ENCODE measurements at regions not wholly inside any gene's neighbourhood (a gene's known extent, or its start where the extent isn't known, plus 50 kb on each side); places are given as distances from the start of the nearest gene placed in this dataset.

GRCh38 chr1:199297887-199298286 is 659.0 kb downstream of the PTPRC start:
- ATAC-seq (ENCODE audit: insufficient read depth, low FRiP score), result no peak
- Histone ChIP-seq H3K9me3 (ENCODE audit: control insufficient read depth in 4 of 4, insufficient read depth in 3 of 4, low read length in 3 of 4) (no peaks in the 10 kb centered on the region), H3K36me3 (ENCODE audit: control insufficient read depth in 4 of 4, insufficient read depth in 4 of 4, low read length in 4 of 4) (no peaks in the 10 kb centered on the region), H3K9ac (ENCODE audit: insufficient read depth in 1 of 2, low read length in 2 of 2) (no peak overlapping the region), H3K27me3 (ENCODE audit: control insufficient read depth in 3 of 3, insufficient read depth in 3 of 3, low read length in 2 of 3) (no peaks in the 10 kb centered on the region), H3K4me3 (no peak overlapping the region), H3K4me1 (ENCODE audit: control insufficient read depth in 5 of 5, insufficient read depth in 5 of 5, low read length in 5 of 5) (no peaks in the 10 kb centered on the region), H3K27ac (ENCODE audit: low read depth in 1 of 2, low read length in 1 of 2) (no peak overlapping the region)
- DNase-seq, result no peak
- 86 to 92% methylated on average over 3 of the region's 3 CpGs for WGBS, 2 donors
- TF ChIP-seq CTCF (IDR thresholded peaks at IDR 0.05; ENCODE audit: control extremely low read depth, extremely low read depth), result no peak

GRCh38 chr1:199298825-199299224 is 660.0 kb downstream of the PTPRC start:
- Histone ChIP-seq H3K9ac (ENCODE audit: insufficient read depth in 1 of 2, low read length in 2 of 2) (no peak overlapping the region), H3K4me3 (no peak overlapping the region), H3K27me3 (ENCODE audit: control insufficient read depth in 3 of 3, insufficient read depth in 3 of 3, low read length in 2 of 3) (no peaks in the 10 kb centered on the region), H3K27ac (ENCODE audit: low read depth in 1 of 2, low read length in 1 of 2) (no peak overlapping the region), H3K36me3 (ENCODE audit: control insufficient read depth in 4 of 4, insufficient read depth in 4 of 4, low read length in 4 of 4) (no peaks in the 10 kb centered on the region), H3K9me3 (ENCODE audit: control insufficient read depth in 4 of 4, insufficient read depth in 3 of 4, low read length in 3 of 4) (no peaks in the 10 kb centered on the region), H3K4me1 (ENCODE audit: control insufficient read depth in 5 of 5, insufficient read depth in 5 of 5, low read length in 5 of 5) (no peaks in the 10 kb centered on the region)
- no peak for TF ChIP-seq CTCF (IDR thresholded peaks at IDR 0.05; ENCODE audit: control extremely low read depth, extremely low read depth)
- ATAC-seq (ENCODE audit: insufficient read depth, low FRiP score) (no peak), DNase-seq (no peak)
- 91 to 92% methylated on average over 3 of the region's 3 CpGs for WGBS, 2 donors

- ATAC-seq (ENCODE audit: insufficient read depth, low FRiP score), result no peak
- Histone ChIP-seq H3K9ac (ENCODE audit: insufficient read depth in 1 of 2, low read length in 2 of 2) (no peak overlapping the region), H3K4me1 (ENCODE audit: control insufficient read depth in 5 of 5, insufficient read depth in 5 of 5, low read length in 5 of 5) (peaks cover 0 to 4% (median 0%) of the 10 kb centered on the region in 5 donors), H3K9me3 (ENCODE audit: control insufficient read depth in 4 of 4, insufficient read depth in 3 of 4, low read length in 3 of 4) (no peaks in the 10 kb centered on the region), H3K27me3 (ENCODE audit: control insufficient read depth in 3 of 3, insufficient read depth in 3 of 3, low read length in 2 of 3) (no peaks in the 10 kb centered on the region), H3K36me3 (ENCODE audit: control insufficient read depth in 4 of 4, insufficient read depth in 4 of 4, low read length in 4 of 4) (no peaks in the 10 kb centered on the region), H3K4me3 (no peak overlapping the region), H3K27ac (ENCODE audit: low read depth in 1 of 2, low read length in 1 of 2) (no peak overlapping the region)
- TF ChIP-seq CTCF (IDR thresholded peaks at IDR 0.05; ENCODE audit: control extremely low read depth, extremely low read depth), result no peak
- no peak for DNase-seq
These were observed 662.8 kb downstream of the PTPRC start for GRCh38 chr1:199301472-199302217.

- peaks cover 0 to 4% (median 0%) of the 10 kb centered on the region in 5 donors for H3K4me1 ChIP-seq (ENCODE audit: control insufficient read depth in 5 of 5, insufficient read depth in 5 of 5, low read length in 5 of 5)
- no peaks in the 10 kb centered on the region for H3K9me3 ChIP-seq (ENCODE audit: control insufficient read depth in 4 of 4, insufficient read depth in 3 of 4, low read length in 3 of 4)
- DNase-seq (no peak), ATAC-seq (ENCODE audit: insufficient read depth, low FRiP score) (no peak)
- H3K4me3 ChIP-seq, result no peak overlapping the region
- H3K27ac ChIP-seq (ENCODE audit: low read depth in 1 of 2, low read length in 1 of 2), result no peak overlapping the region
- H3K36me3 ChIP-seq (ENCODE audit: control insufficient read depth in 4 of 4, insufficient read depth in 4 of 4, low read length in 4 of 4), result no peaks in the 10 kb centered on the region
- TF ChIP-seq CTCF (IDR thresholded peaks at IDR 0.05; ENCODE audit: control extremely low read depth, extremely low read depth), result no peak
- no peak overlapping the region for H3K9ac ChIP-seq (ENCODE audit: insufficient read depth in 1 of 2, low read length in 2 of 2)
- no peaks in the 10 kb centered on the region for H3K27me3 ChIP-seq (ENCODE audit: control insufficient read depth in 3 of 3, insufficient read depth in 3 of 3, low read length in 2 of 3)
These were observed 663.7 kb downstream of the PTPRC start for GRCh38 chr1:199302554-199302953.

Data from lung (tissue), 11 donors.